PC-3 (cell line): ENCODE measurements at regions not wholly inside any gene's neighbourhood (a gene's known extent, or its start where the extent isn't known, plus 50 kb on each side); places are given as distances from the start of the nearest gene placed in this dataset.

Source experiments
- ATAC-seq: fragments of 200-7000 bp; cut with Tn5 transposase; 2 replicates; pipeline ENCODE4 v1.9.1; 2020; ENCODE audit warnings: mild to moderate bottlenecking, moderate library complexity
- BruUV-seq: library from RNA; stranded (reverse); fragments of 400-500 nt; replicated peaks from 2 replicates; lab custom pipeline; 2021; lab: Mats Ljungman, UMichigan
- CTCF ChIA-PET: fragments of 300-600 bp; sonication (Branson Sonifier 250); formaldehyde crosslinking; loops from one replicate; lab custom pipeline; 2022; ENCODE audit warnings: antibody characterized with exemption; lab: Charles Lee
- POLR2A ChIA-PET: fragments of 300-600 bp; sonication (Branson Sonifier 250); formaldehyde crosslinking; loops from one replicate; lab custom pipeline; 2022; ENCODE audit warnings: antibody characterized with exemption; ENCODE audit not compliant: unreplicated experiment; lab: Charles Lee
- DNase-seq: peaks from one replicate; pipeline ENCODE4 v3.0.0-alpha.2; 2015
- H2AFZ ChIP-seq: fragments of 300-600 bp; sonication (generic); 2 replicates; pipeline ENCODE4 v1.6.0; 2016; ENCODE audit warnings: antibody characterized with exemption, low read length
- H3F3A ChIP-seq: fragments of 300-600 bp; sonication (generic); one replicate; pipeline ENCODE4 v1.6.0; 2017; ENCODE audit warnings: antibody characterized with exemption, low read length, control low read depth, mild to moderate bottlenecking; ENCODE audit not compliant: unreplicated experiment
- H3K27ac ChIP-seq: fragments of 300-600 bp; sonication (generic); 2 replicates; pipeline ENCODE4 v1.5.1; 2016; ENCODE audit warnings: mild to moderate bottlenecking, low read length
- H3K27me3 ChIP-seq: fragments of 300-600 bp; sonication (generic); 2 replicates; pipeline ENCODE4 v1.6.1; 2016; ENCODE audit warnings: low read length, mixed read lengths
- H3K36me3 ChIP-seq: fragments of 300-600 bp; sonication (generic); 2 replicates; pipeline ENCODE4 v1.6.1; 2016; ENCODE audit warnings: low read depth, mixed run types, low read length, mixed read lengths
- H3K4me1 ChIP-seq: fragments of 300-600 bp; sonication (generic); 2 replicates; pipeline ENCODE4 v1.5.1; 2016; ENCODE audit warnings: low read length; ENCODE audit not compliant: insufficient read depth
- H3K4me2 ChIP-seq: fragments of 300-600 bp; sonication (generic); 2 replicates; pipeline ENCODE4 v1.6.0; 2016; ENCODE audit warnings: low read length
- H3K4me3 ChIP-seq: fragments of 300-600 bp; sonication (generic); 2 replicates; pipeline ENCODE4 v1.5.1; 2016; ENCODE audit warnings: mild to moderate bottlenecking, low read length, mixed read lengths
- H3K79me2 ChIP-seq: fragments of 300-600 bp; sonication (generic); 2 replicates; pipeline ENCODE4 v1.6.1; 2017; ENCODE audit warnings: low read length, mixed read lengths
- H3K9ac ChIP-seq: fragments of 300-600 bp; sonication (generic); 2 replicates; pipeline ENCODE4 v1.6.0; 2016; ENCODE audit warnings: mild to moderate bottlenecking, low read length
- H3K9me2 ChIP-seq: fragments of 300-600 bp; sonication (generic); replicated peaks from 2 replicates; pipeline ENCODE4 v1.6.1; 2016; ENCODE audit warnings: mixed run types, low read length, mixed read lengths
- H3K9me3 ChIP-seq: fragments of 300-600 bp; sonication (generic); 2 replicates; pipeline ENCODE4 v1.6.1; 2016; ENCODE audit warnings: low read length, mixed read lengths
- H4K20me1 ChIP-seq: fragments of 300-600 bp; sonication (generic); 2 replicates; pipeline ENCODE4 v1.6.1; 2016; ENCODE audit warnings: low read length, mixed read lengths
- EZH2 ChIP-seq: fragments of 300-600 bp; sonication (generic); IDR thresholded peaks from one replicate; pipeline ENCODE4 v1.6.1; 2017; ENCODE audit warnings: antibody characterized with exemption, mild to moderate bottlenecking, low read length; ENCODE audit not compliant: unreplicated experiment
- EZH2phosphoT487 ChIP-seq: fragments of 300-600 bp; sonication (generic); IDR thresholded peaks from 2 replicates; pipeline ENCODE4 v1.6.1; 2018; ENCODE audit warnings: mild to moderate bottlenecking, antibody characterized with exemption, low read length, borderline replicate concordance
- intact Hi-C: fragments of 100-400 bp; cut with micrococcal nuclease; formaldehyde crosslinking; loops from 2 replicates; pipeline ENCODE4 v1.9.0; 2023
- TF ChIP-seq, protein P1 (sequence below): fragments of 300-600 bp; sonication (generic); conservative IDR thresholded peaks from 2 replicates; pipeline ENCODE4 v1.5.1; 2017; ENCODE audit warnings: antibody characterized with exemption, low read depth, mild to moderate bottlenecking, low read length

DNA sequence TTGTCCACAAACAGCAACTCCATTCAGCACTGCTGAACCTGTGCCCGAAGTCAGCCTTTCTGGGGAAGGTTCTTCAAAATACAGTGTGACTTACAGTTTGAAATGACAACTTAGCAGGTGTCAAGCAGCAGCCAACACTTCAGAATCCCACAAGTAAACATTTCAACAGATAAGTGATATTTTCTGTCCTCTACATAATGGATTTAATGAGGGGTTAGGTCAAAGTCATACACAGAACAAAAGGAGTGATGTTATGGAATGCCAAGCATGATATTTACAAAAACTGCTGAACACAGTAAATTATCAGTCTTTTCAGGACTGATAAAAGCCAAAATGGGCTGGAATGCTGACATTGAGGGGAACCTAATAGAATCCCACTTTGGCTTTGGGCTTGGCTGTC lies 77.6 kb upstream of the JAZF1 start:
- H3K79me2 ChIP-seq: no peaks in the 10 kb centered on the region
- TF ChIP-seq, protein P1, sequence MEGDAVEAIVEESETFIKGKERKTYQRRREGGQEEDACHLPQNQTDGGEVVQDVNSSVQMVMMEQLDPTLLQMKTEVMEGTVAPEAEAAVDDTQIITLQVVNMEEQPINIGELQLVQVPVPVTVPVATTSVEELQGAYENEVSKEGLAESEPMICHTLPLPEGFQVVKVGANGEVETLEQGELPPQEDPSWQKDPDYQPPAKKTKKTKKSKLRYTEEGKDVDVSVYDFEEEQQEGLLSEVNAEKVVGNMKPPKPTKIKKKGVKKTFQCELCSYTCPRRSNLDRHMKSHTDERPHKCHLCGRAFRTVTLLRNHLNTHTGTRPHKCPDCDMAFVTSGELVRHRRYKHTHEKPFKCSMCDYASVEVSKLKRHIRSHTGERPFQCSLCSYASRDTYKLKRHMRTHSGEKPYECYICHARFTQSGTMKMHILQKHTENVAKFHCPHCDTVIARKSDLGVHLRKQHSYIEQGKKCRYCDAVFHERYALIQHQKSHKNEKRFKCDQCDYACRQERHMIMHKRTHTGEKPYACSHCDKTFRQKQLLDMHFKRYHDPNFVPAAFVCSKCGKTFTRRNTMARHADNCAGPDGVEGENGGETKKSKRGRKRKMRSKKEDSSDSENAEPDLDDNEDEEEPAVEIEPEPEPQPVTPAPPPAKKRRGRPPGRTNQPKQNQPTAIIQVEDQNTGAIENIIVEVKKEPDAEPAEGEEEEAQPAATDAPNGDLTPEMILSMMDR: no peak
- TF ChIP-seq EZH2 (no peak), EZH2phosphoT487 (no peak)
- CTCF ChIA-PET: no interaction called here
- no peak overlapping the region for H3K4me2 ChIP-seq
- no peaks in the 10 kb centered on the region for H3F3A ChIP-seq
- POLR2A ChIA-PET: no interaction called here
- no peaks in the 10 kb centered on the region for H3K4me1 ChIP-seq
- H3K9me2 ChIP-seq: no peaks in the 10 kb centered on the region
- ATAC-seq (no peak), DNase-seq (no peak)
- no peak overlapping the region for H3K4me3 ChIP-seq
- no peak overlapping the region for H3K27ac ChIP-seq
- H3K9me3 ChIP-seq: no peaks in the 10 kb centered on the region
- peaks cover 20% of the 10 kb centered on the region; the same call in 1 of the 2 replicates for H3K27me3 ChIP-seq
- H4K20me1 ChIP-seq: no peaks in the 10 kb centered on the region
- no TSS peak for BruUV-seq
- no peak overlapping the region for H2AFZ ChIP-seq
- H3K9ac ChIP-seq: no peak overlapping the region
- H3K36me3 ChIP-seq: no peaks in the 10 kb centered on the region
- intact Hi-C loops: no loop called here

DNA sequence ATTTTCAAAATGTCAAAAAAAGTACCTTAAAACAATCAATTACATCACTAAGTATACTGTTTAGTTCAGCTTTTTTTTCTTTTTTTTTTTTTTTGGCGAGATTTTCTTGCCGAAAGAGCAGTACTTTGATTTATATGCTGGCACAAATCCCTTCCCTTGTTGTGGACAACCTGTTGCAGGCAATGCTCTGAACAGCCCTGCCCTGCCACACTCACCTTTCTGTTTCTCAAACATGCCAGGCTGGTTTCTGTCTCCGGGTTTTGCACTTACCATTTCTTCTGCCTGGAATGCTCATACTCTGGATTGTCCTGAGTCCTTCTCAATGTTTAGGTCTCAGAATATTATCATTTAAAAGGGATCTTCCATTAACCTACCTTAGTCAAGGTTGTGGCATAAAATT lies 80.4 kb upstream of the JAZF1 start:
- TF ChIP-seq EZH2phosphoT487: no peak
- TF ChIP-seq EZH2: no peak
- TF ChIP-seq, protein P1: no peak
- CTCF ChIA-PET: no interaction called here
- no peak overlapping the region for H3K9ac ChIP-seq
- H2AFZ ChIP-seq: no peak overlapping the region
- H3K4me1 ChIP-seq: no peaks in the 10 kb centered on the region
- H3K79me2 ChIP-seq: no peaks in the 10 kb centered on the region
- no peak overlapping the region for H3K4me3 ChIP-seq
- no peak overlapping the region for H3K27ac ChIP-seq
- POLR2A ChIA-PET: no interaction called here
- no TSS peak for BruUV-seq
- no peaks in the 10 kb centered on the region for H4K20me1 ChIP-seq
- no peak overlapping the region for H3K4me2 ChIP-seq
- no peaks in the 10 kb centered on the region for H3K36me3 ChIP-seq
- DNase-seq (no peak), ATAC-seq (no peak)
- intact Hi-C loops: no loop called here
- H3F3A ChIP-seq: no peaks in the 10 kb centered on the region
- peaks cover 20% of the 10 kb centered on the region; the same call in 1 of the 2 replicates for H3K27me3 ChIP-seq
- no peaks in the 10 kb centered on the region for H3K9me2 ChIP-seq
- no peaks in the 10 kb centered on the region for H3K9me3 ChIP-seq

DNA sequence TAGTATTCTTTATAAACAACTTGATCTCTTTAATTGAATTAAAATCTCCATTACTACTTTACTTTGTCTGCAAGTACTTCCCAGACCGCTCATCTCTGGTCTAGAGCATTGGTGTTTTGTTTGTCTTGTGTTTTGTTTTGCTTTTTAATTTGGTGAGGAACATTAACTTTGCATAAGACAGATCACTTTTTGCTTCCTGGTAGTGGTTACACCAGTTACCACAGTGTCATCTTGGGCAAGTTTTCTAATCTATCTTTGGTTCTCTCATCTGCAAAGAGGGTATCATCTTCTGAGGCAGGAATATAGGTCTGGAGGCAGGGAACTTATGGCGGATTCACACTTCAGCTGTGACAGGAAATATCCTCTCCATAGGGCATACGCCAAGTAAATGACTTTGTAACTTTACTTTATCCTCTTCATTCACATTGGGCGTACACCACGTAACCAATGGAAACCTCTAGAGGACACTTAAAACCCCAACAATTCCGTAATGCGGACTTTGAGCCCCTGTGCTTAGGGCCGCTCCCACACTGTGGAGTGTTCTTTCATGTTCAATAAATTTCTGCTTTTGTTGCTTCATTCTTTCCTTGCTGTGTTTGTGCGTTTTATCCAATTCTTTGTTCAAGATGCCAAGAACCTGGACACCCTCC lies 83.2 kb upstream of the JAZF1 start:
- intact Hi-C loops: no loop called here
- H3K9me2 ChIP-seq: no peaks in the 10 kb centered on the region
- ATAC-seq: no peak
- no peaks in the 10 kb centered on the region for H3K36me3 ChIP-seq
- H4K20me1 ChIP-seq: no peaks in the 10 kb centered on the region
- no peaks in the 10 kb centered on the region for H3K9me3 ChIP-seq
- no peaks in the 10 kb centered on the region for H3F3A ChIP-seq
- H3K4me3 ChIP-seq: no peak overlapping the region
- H3K9ac ChIP-seq: no peak overlapping the region
- H3K4me2 ChIP-seq: no peak overlapping the region
- no peak for TF ChIP-seq EZH2phosphoT487
- TF ChIP-seq, protein P1: no peak
- TF ChIP-seq EZH2: no peak
- no peak overlapping the region for H3K27ac ChIP-seq
- no peaks in the 10 kb centered on the region for H3K79me2 ChIP-seq
- ChIA-PET POLR2A (no interaction called here), CTCF (no interaction called here)
- no peak overlapping the region for H2AFZ ChIP-seq
- peaks cover 10% of the 10 kb centered on the region; the same call in 1 of the 2 replicates for H3K27me3 ChIP-seq
- no peak for DNase-seq
- BruUV-seq: no TSS peak
- H3K4me1 ChIP-seq: no peaks in the 10 kb centered on the region
